IMR-90 (cell line): ENCODE measurements at regions not wholly inside any gene's neighbourhood (a gene's known extent, or its start where the extent isn't known, plus 50 kb on each side); places are given as distances from the start of the nearest gene placed in this dataset.

Experiments used
- ATAC-seq: fragments of 200-7000 bp; cut with Tn5 transposase; 2 replicates; pipeline ENCODE4 v1.9.1; 2020; ENCODE audit warnings: low read depth, mild to moderate bottlenecking, moderate library complexity
- BruUV-seq: library from RNA; stranded (reverse); fragments of 400-500 nt; replicated peaks from 2 replicates; lab custom pipeline; 2021; lab: Mats Ljungman, UMichigan
- CTCF ChIA-PET: fragments of 300-600 bp; formaldehyde crosslinking; extraction: SDS; loops from one replicate; lab custom pipeline; 2021; ENCODE audit warnings: antibody characterized with exemption; lab: Yijun Ruan, JAX
- POLR2A ChIA-PET: fragments of 300-600 bp; sonication (Branson Sonifier 250); formaldehyde crosslinking; loops from one replicate; lab custom pipeline; 2022; ENCODE audit warnings: antibody characterized with exemption; ENCODE audit not compliant: unreplicated experiment; lab: Charles Lee
- DNase-seq: peaks from one replicate; pipeline ENCODE4 v3.0.0; 2013
- H2AFZ ChIP-seq: replicated peaks from 2 replicates; pipeline ENCODE3; 2013; ENCODE audit warnings: low read length, mild to moderate bottlenecking; ENCODE audit not compliant: poor library complexity
- H2AK5ac ChIP-seq: 2 replicates; pipeline ENCODE4 v1.6.1; 2013; ENCODE audit warnings: low read depth, low read length, inconsistent platforms
- H2AK9ac ChIP-seq: replicated peaks from 2 replicates; pipeline ENCODE3; 2013; ENCODE audit warnings: mild to moderate bottlenecking, low read depth, low read length, moderate library complexity; ENCODE audit not compliant: poor library complexity
- H2BK120ac ChIP-seq: 2 replicates; pipeline ENCODE4 v1.6.1; 2013; ENCODE audit warnings: low read depth, low read length, inconsistent platforms
- H2BK15ac ChIP-seq: 3 replicates; pipeline ENCODE4 v1.6.1; 2013; ENCODE audit warnings: low read depth, low read length, inconsistent platforms
- H2BK20ac ChIP-seq: 2 replicates; pipeline ENCODE4 v1.6.1; 2013; ENCODE audit warnings: low read depth, mild to moderate bottlenecking, inconsistent platforms, low read length, moderate library complexity
- H2BK5ac ChIP-seq: 2 replicates; pipeline ENCODE4 v1.6.1; 2013; ENCODE audit warnings: mild to moderate bottlenecking, low read depth, low read length, inconsistent platforms; ENCODE audit not compliant: poor library complexity, severe bottlenecking
- H3K14ac ChIP-seq: replicated peaks from 2 replicates; pipeline ENCODE4 v1.6.1; 2013; ENCODE audit warnings: low read depth, low read length, inconsistent platforms
- H3K18ac ChIP-seq: 2 replicates; pipeline ENCODE4 v1.6.1; 2013; ENCODE audit warnings: low read depth, low read length, control low read depth
- H3K23ac ChIP-seq: 2 replicates; pipeline ENCODE4 v1.6.1; 2013; ENCODE audit warnings: low read depth, low read length, inconsistent platforms
- H3K27ac ChIP-seq: 2 replicates; pipeline ENCODE4 v1.5.1; 2013; ENCODE audit warnings: mild to moderate bottlenecking, control low read depth, low read length; ENCODE audit not compliant: insufficient read depth
- H3K27me3 ChIP-seq: 2 replicates; pipeline ENCODE4 v1.6.1; 2013; ENCODE audit warnings: low read length; ENCODE audit not compliant: control insufficient read depth, insufficient read depth
- H3K36me3 ChIP-seq: 2 replicates; pipeline ENCODE4 v1.6.1; 2013; ENCODE audit warnings: low read length, mixed read lengths; ENCODE audit not compliant: control insufficient read depth, insufficient read depth
- H3K4ac ChIP-seq: 2 replicates; pipeline ENCODE4 v1.6.1; 2013; ENCODE audit warnings: low read depth, low read length, inconsistent platforms
- H3K4me1 ChIP-seq: 2 replicates; pipeline ENCODE4 v1.6.1; 2013; ENCODE audit warnings: low read length, mixed read lengths; ENCODE audit not compliant: control insufficient read depth, insufficient read depth
- H3K4me2 ChIP-seq: 2 replicates; pipeline ENCODE4 v1.6.1; 2013; ENCODE audit warnings: low read depth, mild to moderate bottlenecking, control low read depth, low read length, moderate library complexity
- H3K4me3 ChIP-seq: 2 replicates; pipeline ENCODE4 v1.5.1; 2013; ENCODE audit warnings: low read depth, mild to moderate bottlenecking, control low read depth, low read length, moderate library complexity; ENCODE audit not compliant: insufficient read depth
- H3K56ac ChIP-seq: 2 replicates; pipeline ENCODE4 v1.6.1; 2013; ENCODE audit warnings: low read length, inconsistent platforms; ENCODE audit not compliant: insufficient read depth; ENCODE audit errors: extremely low read depth
- H3K79me1 ChIP-seq, 2 experiments: 2 replicates each; pipeline ENCODE4 v1.6.1; 2013; ENCODE audit warnings: low read length in 2 of 2, inconsistent platforms in 1 of 2, low read depth in 1 of 2
- H3K9ac ChIP-seq: 2 replicates; pipeline ENCODE4 v1.6.1; 2013; ENCODE audit warnings: low read depth, low read length, control low read depth
- H3K9me1 ChIP-seq: 2 replicates; pipeline ENCODE4 v1.6.1; 2013; ENCODE audit warnings: low read length, inconsistent platforms; ENCODE audit not compliant: insufficient read depth
- H3K9me3 ChIP-seq: 2 replicates; pipeline ENCODE4 v1.6.1; 2013; ENCODE audit warnings: low read length; ENCODE audit not compliant: control insufficient read depth, insufficient read depth
- H4K20me1 ChIP-seq: 2 replicates; pipeline ENCODE4 v1.6.1; 2013; ENCODE audit warnings: low read length, inconsistent platforms; ENCODE audit not compliant: insufficient read depth
- H4K5ac ChIP-seq: 2 replicates; pipeline ENCODE4 v1.6.1; 2013; ENCODE audit warnings: mild to moderate bottlenecking, low read depth, low read length, control low read depth
- H4K8ac ChIP-seq, 2 experiments: 2 replicates each; pipeline ENCODE4 v1.6.1; 2013; ENCODE audit warnings: low read depth in 2 of 2, low read length in 2 of 2, control low read depth in 1 of 2, inconsistent platforms in 1 of 2
- H4K91ac ChIP-seq: 2 replicates; pipeline ENCODE4 v1.6.1; 2013; ENCODE audit warnings: low read depth, low read length, inconsistent platforms; ENCODE audit not compliant: insufficient read depth
- BHLHE40 ChIP-seq: fragments of 150-350 bp; IDR thresholded peaks from 2 replicates; pipeline ENCODE4 v1.6.1; 2016; ENCODE audit warnings: mild to moderate bottlenecking, low read depth, low read length
- CEBPB ChIP-seq: IDR thresholded peaks from 2 replicates; pipeline ENCODE4 v1.6.1; 2012; ENCODE audit warnings: low read depth, low read length, improper control_type of control experiment
- CHD1 ChIP-seq: IDR thresholded peaks from 2 replicates; pipeline ENCODE4 v1.6.1; 2012; ENCODE audit warnings: low read depth, low read length, improper control_type of control experiment
- ELK1 ChIP-seq: fragments of 150-350 bp; IDR thresholded peaks from 2 replicates; pipeline ENCODE4 v1.6.1; 2016; ENCODE audit warnings: low read depth, mild to moderate bottlenecking, low read length, moderate library complexity, borderline replicate concordance
- FOS ChIP-seq: fragments of 150-350 bp; IDR thresholded peaks from 2 replicates; pipeline ENCODE4 v1.6.1; 2016; ENCODE audit warnings: low read depth, low read length
- MAFK ChIP-seq: IDR thresholded peaks from 2 replicates; pipeline ENCODE4 v1.6.1; 2012; ENCODE audit warnings: low read depth, low read length, improper control_type of control experiment
- MAZ ChIP-seq: IDR thresholded peaks from 2 replicates; pipeline ENCODE4 v1.6.1; 2012; ENCODE audit warnings: low read depth, mild to moderate bottlenecking, low read length, improper control_type of control experiment, moderate library complexity, borderline replicate concordance
- NFE2L2 ChIP-seq: fragments of 150-350 bp; IDR thresholded peaks from 2 replicates; pipeline ENCODE4 v1.6.1; 2016; ENCODE audit warnings: low read depth, mild to moderate bottlenecking, low read length
- POLR2A ChIP-seq: IDR thresholded peaks from 2 replicates; pipeline ENCODE4 v1.6.1; 2012; ENCODE audit warnings: mild to moderate bottlenecking, low read depth, low read length
- RCOR1 ChIP-seq: IDR thresholded peaks from 2 replicates; pipeline ENCODE4 v1.6.1; 2012; ENCODE audit warnings: mild to moderate bottlenecking, low read length, improper control_type of control experiment; ENCODE audit not compliant: insufficient replicate concordance
- RFX5 ChIP-seq: IDR thresholded peaks from 2 replicates; pipeline ENCODE4 v1.8.0; 2012; ENCODE audit warnings: low read depth, mild to moderate bottlenecking, low read length, moderate library complexity
- SMC3 ChIP-seq: fragments of 150-350 bp; IDR thresholded peaks from 2 replicates; pipeline ENCODE4 v1.6.1; 2016; ENCODE audit warnings: low read depth, mild to moderate bottlenecking, antibody characterized with exemption, low read length, moderate library complexity
- USF2 ChIP-seq: fragments of 150-350 bp; IDR thresholded peaks from 2 replicates; pipeline ENCODE4 v1.6.1; 2017; ENCODE audit warnings: mild to moderate bottlenecking, antibody characterized with exemption, low read length, low read depth
- dilution Hi-C: fragments of 300-500 bp; cut with HindIII; formaldehyde crosslinking; loops from one replicate; pipeline ENCODE4 v1.14.3; 2018; ENCODE audit warnings: low sequenced_read_pairs; ENCODE audit not compliant: unreplicated experiment
- in situ Hi-C: fragments of 300-500 bp; cut with MboI; formaldehyde crosslinking; loops from 3 replicates; pipeline ENCODE4 v1.14.3; 2019; ENCODE audit warnings: low sequenced_read_pairs, inconsistent platforms, mixed read lengths
- intact Hi-C: fragments of 100-400 bp; cut with micrococcal nuclease; formaldehyde crosslinking; loops from 2 replicates; pipeline ENCODE4 v1.10.0; 2022

GRCh38 chr2:195108182-195108581, 548.8 kb upstream of the SLC39A10 start:
- BruUV-seq, result no TSS peak
- Histone ChIP-seq H3K36me3 (no peaks in the 10 kb centered on the region), H3K9ac (no peak overlapping the region), H2AK5ac (no peak overlapping the region), H4K8ac (no peak overlapping the region), H2BK120ac (no peak overlapping the region), H3K4me3 (no peak overlapping the region), H3K4me2 (no peak overlapping the region), H3K9me3 (no peaks in the 10 kb centered on the region), H2AK9ac (no peak overlapping the region), H3K56ac (no peak overlapping the region), H3K79me1 (no peaks in the 10 kb centered on the region), H2AFZ (no peak overlapping the region), H4K20me1 (no peaks in the 10 kb centered on the region), H2BK20ac (no peak overlapping the region), H3K23ac (no peak overlapping the region), H3K9me1 (no peaks in the 10 kb centered on the region), H4K91ac (no peak overlapping the region), H3K27ac (no peak overlapping the region), H2BK5ac (no peak overlapping the region), H2BK15ac (no peak overlapping the region), H3K4me1 (no peaks in the 10 kb centered on the region), H3K27me3 (no peaks in the 10 kb centered on the region), H3K14ac (no peak overlapping the region), H3K4ac (no peak overlapping the region), H4K5ac (no peak overlapping the region), H3K18ac (no peak overlapping the region)
- ChIA-PET CTCF (no interaction called here), POLR2A (no interaction called here)
- dilution Hi-C loops, result no loop called here
- ATAC-seq (no peak), DNase-seq (no peak)
- in situ Hi-C loops, result no loop called here
- TF ChIP-seq RCOR1, result no peak
- TF ChIP-seq POLR2A, result no peak
- TF ChIP-seq RFX5, result no peak
- no peak for TF ChIP-seq SMC3
- no peak for TF ChIP-seq BHLHE40
- TF ChIP-seq NFE2L2, result no peak
- TF ChIP-seq USF2, result no peak
- no peak for TF ChIP-seq FOS
- TF ChIP-seq MAZ, result no peak
- no peak for TF ChIP-seq MAFK
- no peak for TF ChIP-seq CEBPB
- TF ChIP-seq ELK1, result no peak
- no peak for TF ChIP-seq CHD1
- intact Hi-C loops, result no loop called here
